ENCODE measurements at regions not wholly inside any gene's neighbourhood (a gene's known extent, or its start where the extent isn't known, plus 50 kb on each side); places are given as distances from the start of the nearest gene placed in this dataset.

DNA sequence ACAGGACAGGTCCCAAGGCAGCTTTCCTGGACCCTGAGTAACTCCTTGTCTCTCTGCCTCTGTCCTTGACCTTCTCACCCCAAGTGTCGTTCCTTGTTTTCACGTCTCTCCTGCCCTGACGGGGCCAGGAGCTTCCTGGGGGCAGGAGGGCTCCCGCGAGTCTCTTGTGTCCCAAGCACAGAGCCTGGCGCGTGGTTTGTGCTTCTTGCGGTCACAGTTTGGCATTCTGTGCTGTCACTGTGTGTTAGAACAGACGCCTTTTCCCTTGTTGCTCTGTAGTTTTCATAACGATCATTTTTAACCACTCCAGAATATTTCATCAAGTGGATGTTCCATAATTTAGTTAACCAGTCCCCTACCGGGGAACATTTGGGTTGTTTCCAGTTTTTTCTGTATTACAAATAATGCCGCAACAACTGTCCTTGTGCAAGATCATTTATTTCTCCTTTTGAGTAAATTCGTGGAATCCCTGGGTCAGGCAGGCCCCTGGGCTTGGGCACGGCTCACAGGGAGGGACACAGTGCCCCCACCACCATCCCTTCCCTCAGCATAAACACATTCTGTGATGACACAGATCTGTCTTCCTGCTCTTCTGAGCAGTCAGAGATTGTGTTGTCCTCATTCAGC, 71.9 kb downstream of the TSPAN17 start:
- ATAC-seq (ENCODE audit: low FRiP score in 2 of 2): peak in 1 of 2 donors; percentile 21
- Histone ChIP-seq H3K36me3 (no peaks in the 10 kb centered on the region), H3K9me3 (peaks cover 0 to 3% (median 1%) of the 10 kb centered on the region in 4 donors), H3K4me1 (no peaks in the 10 kb centered on the region), H3K27me3 (no peaks in the 10 kb centered on the region), H3K27ac (no peak overlapping the region), H3K4me3 (no peak overlapping the region)
- TF ChIP-seq, protein P1, sequence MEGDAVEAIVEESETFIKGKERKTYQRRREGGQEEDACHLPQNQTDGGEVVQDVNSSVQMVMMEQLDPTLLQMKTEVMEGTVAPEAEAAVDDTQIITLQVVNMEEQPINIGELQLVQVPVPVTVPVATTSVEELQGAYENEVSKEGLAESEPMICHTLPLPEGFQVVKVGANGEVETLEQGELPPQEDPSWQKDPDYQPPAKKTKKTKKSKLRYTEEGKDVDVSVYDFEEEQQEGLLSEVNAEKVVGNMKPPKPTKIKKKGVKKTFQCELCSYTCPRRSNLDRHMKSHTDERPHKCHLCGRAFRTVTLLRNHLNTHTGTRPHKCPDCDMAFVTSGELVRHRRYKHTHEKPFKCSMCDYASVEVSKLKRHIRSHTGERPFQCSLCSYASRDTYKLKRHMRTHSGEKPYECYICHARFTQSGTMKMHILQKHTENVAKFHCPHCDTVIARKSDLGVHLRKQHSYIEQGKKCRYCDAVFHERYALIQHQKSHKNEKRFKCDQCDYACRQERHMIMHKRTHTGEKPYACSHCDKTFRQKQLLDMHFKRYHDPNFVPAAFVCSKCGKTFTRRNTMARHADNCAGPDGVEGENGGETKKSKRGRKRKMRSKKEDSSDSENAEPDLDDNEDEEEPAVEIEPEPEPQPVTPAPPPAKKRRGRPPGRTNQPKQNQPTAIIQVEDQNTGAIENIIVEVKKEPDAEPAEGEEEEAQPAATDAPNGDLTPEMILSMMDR (IDR thresholded peaks at IDR 0.05): no peak
- no peak for TF ChIP-seq EP300 (IDR thresholded peaks at IDR 0.05)
- TF ChIP-seq POLR2A (IDR thresholded peaks at IDR 0.05): no peak
- TF ChIP-seq POLR2AphosphoS5 (IDR thresholded peaks at IDR 0.05): no peak
- 28% methylated on average over 14 of the region's 14 CpGs for WGBS, 2 donors
- no peak for DNase-seq

DNA sequence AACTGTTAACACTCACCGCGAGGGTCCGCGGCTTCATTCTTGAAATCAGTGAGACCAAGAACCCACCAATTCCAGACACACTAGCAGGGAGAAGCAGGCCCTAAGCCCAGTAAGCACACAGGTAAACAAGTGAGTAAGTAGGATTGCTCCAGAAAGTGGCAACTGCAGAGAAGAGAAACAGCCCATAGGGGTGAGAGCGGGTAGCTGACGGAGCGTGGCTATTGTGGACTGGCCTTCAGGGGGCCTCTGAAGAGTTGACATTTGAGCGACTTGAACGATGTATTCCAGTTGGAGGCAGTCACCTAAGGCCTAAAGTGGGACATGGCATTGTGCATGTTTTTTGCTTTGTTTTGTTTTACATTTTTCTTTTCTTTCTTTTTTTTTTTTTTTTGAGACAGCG, 74.2 kb downstream of the TSPAN17 start:
- ATAC-seq (ENCODE audit: low FRiP score in 2 of 2) (no peak), DNase-seq (no peak)
- 78 to 85% methylated on average over 10 of the region's 10 CpGs for WGBS, 2 donors
- H3K27ac ChIP-seq: no peak overlapping the region
- TF ChIP-seq, protein P1 (IDR thresholded peaks at IDR 0.05): no peak
- no peak for TF ChIP-seq POLR2AphosphoS5 (IDR thresholded peaks at IDR 0.05)
- H3K4me3 ChIP-seq: no peak overlapping the region
- no peaks in the 10 kb centered on the region for H3K4me1 ChIP-seq
- H3K9me3 ChIP-seq: no peaks in the 10 kb centered on the region
- H3K27me3 ChIP-seq: peaks cover 0 to 9% (median 0%) of the 10 kb centered on the region in 4 donors
- no peaks in the 10 kb centered on the region for H3K36me3 ChIP-seq

DNA sequence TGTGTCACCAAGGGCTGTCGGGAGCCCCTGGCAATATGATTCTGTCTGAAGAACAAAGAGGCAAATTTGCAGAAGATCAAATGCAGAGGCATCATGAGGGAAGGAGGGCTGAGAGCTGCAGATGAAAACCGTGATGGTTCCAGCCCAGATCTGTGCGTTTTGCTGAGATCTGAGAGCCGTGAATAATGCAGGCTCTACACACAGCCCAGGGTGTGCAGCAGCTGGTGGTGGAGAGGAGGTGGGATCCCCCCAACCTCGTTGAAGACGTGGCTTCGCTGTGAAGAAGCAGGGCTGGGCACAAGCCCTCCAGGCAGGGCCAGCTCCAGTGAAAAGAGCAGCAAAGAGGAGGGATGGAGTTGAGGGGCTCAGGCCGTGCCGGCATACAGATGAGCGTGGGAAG, 75.5 kb downstream of the TSPAN17 start:
- no peak for DNase-seq
- Histone ChIP-seq H3K36me3 (no peaks in the 10 kb centered on the region), H3K27ac (no peak overlapping the region), H3K4me3 (no peak overlapping the region), H3K27me3 (peaks cover 0 to 9% (median 0%) of the 10 kb centered on the region in 4 donors), H3K4me1 (no peaks in the 10 kb centered on the region), H3K9me3 (no peaks in the 10 kb centered on the region)
- ATAC-seq (ENCODE audit: low FRiP score in 2 of 2): no peak
- 47 to 60% methylated on average over 10 of the region's 10 CpGs for WGBS, 2 donors
- TF ChIP-seq POLR2AphosphoS5 (IDR thresholded peaks at IDR 0.05): no peak
- no peak for TF ChIP-seq EP300 (IDR thresholded peaks at IDR 0.05)
- TF ChIP-seq, protein P1 (IDR thresholded peaks at IDR 0.05): no peak
- no peak for TF ChIP-seq POLR2A (IDR thresholded peaks at IDR 0.05)

DNA sequence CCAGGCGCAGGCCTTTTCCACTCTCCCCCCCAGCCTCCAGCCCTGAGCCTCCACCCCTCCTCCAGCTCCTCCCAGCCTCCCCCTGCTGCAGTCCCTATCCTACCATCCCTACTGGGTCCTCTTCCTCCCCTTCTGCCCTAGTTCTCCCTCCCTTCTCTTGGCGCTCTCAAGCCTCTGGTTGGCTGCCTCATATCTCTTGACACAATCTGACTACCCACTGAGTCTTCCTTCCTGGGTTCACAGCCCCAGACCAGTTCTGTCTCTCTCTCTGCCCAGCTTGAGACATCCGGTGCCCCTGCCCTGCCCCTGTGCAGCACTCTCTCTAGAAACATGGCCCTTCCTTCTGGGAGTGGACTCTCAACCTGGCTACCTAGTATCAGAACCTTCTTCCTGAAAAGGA, 76.2 kb downstream of the TSPAN17 start:
- WGBS, 2 donors: 68 to 79% methylated on average over 3 of the region's 3 CpGs
- Histone ChIP-seq H3K4me1 (no peaks in the 10 kb centered on the region), H3K27me3 (peaks cover 0 to 9% (median 0%) of the 10 kb centered on the region in 4 donors), H3K9me3 (no peaks in the 10 kb centered on the region), H3K27ac (no peak overlapping the region), H3K36me3 (no peaks in the 10 kb centered on the region), H3K4me3 (no peak overlapping the region)
- TF ChIP-seq POLR2AphosphoS5 (IDR thresholded peaks at IDR 0.05): no peak
- TF ChIP-seq POLR2A (IDR thresholded peaks at IDR 0.05): no peak
- no peak for TF ChIP-seq EP300 (IDR thresholded peaks at IDR 0.05)
- TF ChIP-seq, protein P1 (IDR thresholded peaks at IDR 0.05): no peak
- ATAC-seq (ENCODE audit: low FRiP score in 2 of 2): no peak
- no peak for DNase-seq

DNA sequence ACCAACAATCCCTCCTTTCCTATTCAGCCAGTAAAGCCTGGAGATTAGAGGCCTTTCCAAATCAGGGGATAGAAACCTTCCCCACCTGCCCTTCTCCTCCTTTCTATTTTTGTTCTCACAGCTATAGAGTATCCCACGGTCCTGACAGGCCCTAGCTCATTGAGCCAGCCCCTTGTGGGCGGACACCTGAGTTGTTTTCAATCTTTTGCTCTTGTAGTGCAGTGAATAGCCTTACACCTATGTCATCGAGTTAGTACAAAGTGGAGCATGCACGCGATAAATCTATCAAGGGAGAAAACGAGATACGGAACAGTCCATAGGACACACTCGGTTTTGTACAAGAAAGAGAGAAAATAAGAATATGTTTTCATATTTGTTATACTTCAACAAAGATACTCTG, 77.2 kb downstream of the TSPAN17 start:
- no peak for TF ChIP-seq POLR2AphosphoS5 (IDR thresholded peaks at IDR 0.05)
- TF ChIP-seq, protein P1 (IDR thresholded peaks at IDR 0.05): no peak
- H3K36me3 ChIP-seq: no peaks in the 10 kb centered on the region
- no peak overlapping the region for H3K4me3 ChIP-seq
- ATAC-seq (ENCODE audit: low FRiP score in 2 of 2) (no peak), DNase-seq (no peak)
- WGBS, 2 donors: 63 to 74% methylated on average over 8 of the region's 8 CpGs
- no peaks in the 10 kb centered on the region for H3K4me1 ChIP-seq
- H3K9me3 ChIP-seq: no peaks in the 10 kb centered on the region
- H3K27ac ChIP-seq: no peak overlapping the region
- H3K27me3 ChIP-seq: peaks cover 0 to 9% (median 0%) of the 10 kb centered on the region in 4 donors
